HUES6 (cell line): ENCODE measurements at regions not wholly inside any gene's neighbourhood (a gene's known extent, or its start where the extent isn't known, plus 50 kb on each side); places are given as distances from the start of the nearest gene placed in this dataset.

Source experiments
- H3K27ac ChIP-seq: 2 replicates; pipeline ENCODE4 v1.7.0; 2013; ENCODE audit warnings: low read depth, mild to moderate bottlenecking, low read length, inconsistent platforms
- H3K27me3 ChIP-seq: 2 replicates; pipeline ENCODE4 v1.6.1; 2013; ENCODE audit warnings: low read length; ENCODE audit not compliant: control insufficient read depth, insufficient read depth
- H3K36me3 ChIP-seq: 2 replicates; pipeline ENCODE4 v1.6.1; 2013; ENCODE audit warnings: low read length; ENCODE audit not compliant: control insufficient read depth, insufficient read depth
- H3K4me1 ChIP-seq: 2 replicates; pipeline ENCODE4 v1.6.1; 2013; ENCODE audit warnings: low read length; ENCODE audit not compliant: control insufficient read depth, insufficient read depth
- H3K4me3 ChIP-seq: 2 replicates; pipeline ENCODE4 v1.5.1; 2013; ENCODE audit warnings: low read depth, low read length
- H3K9ac ChIP-seq: one replicate; pipeline ENCODE4 v1.6.1; 2013; ENCODE audit warnings: mild to moderate bottlenecking, low read length
- H3K9me3 ChIP-seq: 2 replicates; pipeline ENCODE4 v1.6.1; 2013; ENCODE audit warnings: low read depth, low read length; ENCODE audit not compliant: control insufficient read depth, insufficient read depth

DNA sequence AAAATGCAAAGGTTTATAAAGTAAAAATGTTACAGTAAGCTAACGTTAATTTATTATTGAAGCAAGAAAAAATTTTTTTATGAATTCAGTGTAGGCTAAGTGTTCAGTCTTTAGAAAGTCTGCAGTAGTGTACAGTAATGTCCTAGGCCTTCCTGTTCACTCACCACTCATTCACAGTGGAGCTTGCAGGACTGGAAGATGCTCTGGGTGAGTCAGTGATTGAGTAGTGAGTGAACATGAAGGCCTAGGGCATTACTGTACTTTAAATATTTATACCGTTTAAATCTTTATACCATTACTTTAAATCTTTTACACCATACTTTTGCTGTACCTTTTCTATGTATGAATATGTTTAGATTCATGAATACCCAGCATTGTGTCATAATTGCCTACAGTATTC, 120.3 kb upstream of the SLC38A4 start:
- no peak overlapping the region for H3K27ac ChIP-seq
- H3K9ac ChIP-seq = no peak overlapping the region
- no peaks in the 10 kb centered on the region for H3K36me3 ChIP-seq
- no peaks in the 10 kb centered on the region for H3K9me3 ChIP-seq
- H3K27me3 ChIP-seq = no peaks in the 10 kb centered on the region
- H3K4me3 ChIP-seq = no peak overlapping the region
- no peaks in the 10 kb centered on the region for H3K4me1 ChIP-seq

DNA sequence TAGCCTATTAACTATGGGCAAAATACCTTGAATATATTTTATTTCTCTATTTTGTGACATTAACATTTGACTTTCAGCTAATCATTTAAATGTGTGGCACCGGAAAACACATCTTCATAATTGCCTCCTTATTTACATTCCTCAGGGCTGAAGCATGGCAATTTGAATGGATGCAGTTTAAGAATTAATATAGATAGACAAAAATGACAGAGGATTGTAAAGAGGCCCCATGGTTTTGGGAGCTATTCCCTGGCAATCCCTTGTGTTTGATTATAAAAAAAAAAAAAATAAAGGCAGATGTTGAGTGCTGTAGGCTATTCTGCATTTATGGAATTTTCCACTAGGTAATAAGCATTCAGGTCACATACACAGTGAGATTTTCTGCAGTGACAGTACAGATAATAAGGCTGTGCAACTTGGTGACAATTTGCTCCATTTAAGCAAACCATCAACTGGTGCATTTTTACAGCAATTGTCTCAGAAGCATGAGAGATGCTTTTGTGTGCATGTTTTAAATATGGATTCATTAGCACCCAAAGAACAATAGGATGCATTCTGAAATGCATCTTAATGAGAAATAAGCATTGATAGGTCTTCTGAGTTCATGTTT, 123.2 kb upstream of the SLC38A4 start:
- no peaks in the 10 kb centered on the region for H3K27me3 ChIP-seq
- no peaks in the 10 kb centered on the region for H3K9me3 ChIP-seq
- H3K36me3 ChIP-seq = no peaks in the 10 kb centered on the region
- H3K4me1 ChIP-seq = no peaks in the 10 kb centered on the region
- no peak overlapping the region for H3K9ac ChIP-seq
- H3K27ac ChIP-seq = no peak overlapping the region
- H3K4me3 ChIP-seq = no peak overlapping the region

DNA sequence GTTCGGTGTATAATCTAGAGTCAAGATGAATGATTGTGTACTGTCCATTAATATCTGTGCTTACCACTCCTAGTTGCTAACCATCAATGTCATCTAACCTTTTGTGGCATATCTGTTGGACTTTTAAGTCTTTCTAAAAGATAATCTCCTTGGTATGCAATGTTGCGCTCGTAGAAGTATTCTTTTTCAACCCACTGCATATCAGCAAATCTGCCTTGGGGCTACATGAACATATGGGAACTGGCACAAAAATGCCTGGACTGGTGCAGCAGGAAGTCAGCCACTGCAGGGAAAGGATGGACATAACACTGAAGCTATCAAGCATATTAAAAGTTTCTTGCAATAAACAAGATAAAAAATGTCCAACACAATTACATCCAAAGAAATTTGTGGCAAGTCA, 124.3 kb upstream of the SLC38A4 start:
- H3K9ac ChIP-seq = no peak overlapping the region
- H3K4me3 ChIP-seq = no peak overlapping the region
- H3K27me3 ChIP-seq = no peaks in the 10 kb centered on the region
- H3K27ac ChIP-seq = no peak overlapping the region
- H3K36me3 ChIP-seq = no peaks in the 10 kb centered on the region
- no peaks in the 10 kb centered on the region for H3K4me1 ChIP-seq
- H3K9me3 ChIP-seq = no peaks in the 10 kb centered on the region

DNA sequence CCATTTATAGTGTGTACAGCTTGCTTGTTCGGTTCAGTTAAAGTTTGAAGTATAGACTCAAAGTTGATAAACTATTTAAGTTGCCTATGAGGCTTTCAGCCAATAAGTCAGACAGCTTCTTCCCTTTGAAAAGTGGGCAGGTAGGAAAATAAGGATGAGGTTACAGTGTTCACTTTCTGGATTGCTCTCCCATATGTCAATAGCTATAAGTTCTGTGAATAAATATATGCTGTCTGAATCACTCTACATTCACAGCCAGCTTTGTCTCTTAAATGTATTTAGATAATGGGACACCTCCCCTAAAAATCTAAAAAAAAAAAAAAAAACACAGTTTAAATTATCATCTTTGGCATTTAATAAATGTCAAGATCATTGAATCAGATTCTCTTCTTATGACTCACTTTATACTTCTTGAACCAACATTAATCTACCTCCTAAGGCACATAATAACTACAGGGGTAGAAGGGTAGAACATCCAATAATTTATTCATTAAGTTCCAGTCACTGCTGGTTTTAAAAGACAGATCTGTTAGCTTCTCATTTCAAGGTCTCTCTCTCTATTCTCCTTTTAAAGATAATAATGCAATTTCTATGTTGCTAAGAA, 126.4 kb upstream of the PCED1B start:
- no peaks in the 10 kb centered on the region for H3K27me3 ChIP-seq

DNA sequence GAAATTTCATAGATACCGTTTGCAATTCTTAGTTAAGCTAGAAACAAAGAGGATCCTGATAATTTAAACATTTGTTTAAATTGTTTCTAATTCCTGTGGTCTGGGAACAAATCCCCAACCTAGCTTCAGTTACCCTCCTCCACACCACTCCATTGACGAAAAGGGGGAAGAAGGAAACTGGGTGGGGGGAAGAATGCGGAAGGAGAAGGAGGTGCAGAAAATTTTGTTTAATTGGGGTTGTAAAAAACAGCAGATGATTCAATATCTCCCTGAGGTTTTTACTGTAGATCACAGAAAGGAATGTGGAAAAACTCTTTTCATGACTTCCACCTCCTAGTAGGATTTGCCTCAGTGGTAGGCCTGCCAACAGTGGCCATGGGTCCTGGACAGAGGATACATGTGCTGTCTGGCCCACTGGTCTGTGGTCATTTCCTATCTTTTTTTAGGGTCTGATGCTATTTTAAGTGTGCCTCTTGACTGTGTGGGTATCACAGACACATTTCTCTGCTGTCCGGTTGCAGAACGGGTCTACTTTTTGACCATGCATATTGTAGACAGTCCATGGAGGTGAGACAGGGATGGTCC, 122.9 kb upstream of the PCED1B start:
- H3K36me3 ChIP-seq = no peaks in the 10 kb centered on the region
- H3K27me3 ChIP-seq = no peaks in the 10 kb centered on the region
- H3K4me3 ChIP-seq = no peak overlapping the region
- H3K9ac ChIP-seq = no peak overlapping the region
- H3K27ac ChIP-seq = no peak overlapping the region
- no peaks in the 10 kb centered on the region for H3K9me3 ChIP-seq
- H3K4me1 ChIP-seq = no peaks in the 10 kb centered on the region

More for the DNA sequence above, 126.4 kb upstream of the PCED1B start:
- no peak overlapping the region for H3K4me3 ChIP-seq
- no peaks in the 10 kb centered on the region for H3K9me3 ChIP-seq
- no peaks in the 10 kb centered on the region for H3K4me1 ChIP-seq
- H3K9ac ChIP-seq = no peak overlapping the region
- H3K36me3 ChIP-seq = no peaks in the 10 kb centered on the region
- H3K27ac ChIP-seq = no peak overlapping the region

DNA sequence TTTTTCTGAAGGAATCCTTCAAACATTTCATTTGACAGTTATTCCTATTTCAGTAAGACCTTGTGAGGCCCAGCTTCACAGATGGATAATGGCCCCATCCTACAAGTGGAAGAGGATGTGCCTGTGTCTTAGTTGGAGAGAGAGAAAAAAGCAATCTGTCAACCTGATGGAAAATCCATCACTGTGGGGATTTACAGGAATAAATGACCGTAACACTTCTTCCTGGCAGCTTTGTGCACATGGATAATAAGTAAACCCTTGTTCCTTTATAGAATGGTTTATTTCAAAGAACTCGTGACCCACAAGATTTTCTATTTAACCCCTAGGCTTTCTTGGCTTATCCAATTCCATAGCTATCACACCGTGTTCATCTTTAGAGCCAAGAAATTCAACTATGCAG, 121.4 kb upstream of the PCED1B start:
- H3K9me3 ChIP-seq = no peaks in the 10 kb centered on the region
- H3K4me3 ChIP-seq = no peak overlapping the region
- no peaks in the 10 kb centered on the region for H3K27me3 ChIP-seq
- no peaks in the 10 kb centered on the region for H3K36me3 ChIP-seq
- H3K4me1 ChIP-seq = no peaks in the 10 kb centered on the region
- no peak overlapping the region for H3K9ac ChIP-seq
- H3K27ac ChIP-seq = no peak overlapping the region

DNA sequence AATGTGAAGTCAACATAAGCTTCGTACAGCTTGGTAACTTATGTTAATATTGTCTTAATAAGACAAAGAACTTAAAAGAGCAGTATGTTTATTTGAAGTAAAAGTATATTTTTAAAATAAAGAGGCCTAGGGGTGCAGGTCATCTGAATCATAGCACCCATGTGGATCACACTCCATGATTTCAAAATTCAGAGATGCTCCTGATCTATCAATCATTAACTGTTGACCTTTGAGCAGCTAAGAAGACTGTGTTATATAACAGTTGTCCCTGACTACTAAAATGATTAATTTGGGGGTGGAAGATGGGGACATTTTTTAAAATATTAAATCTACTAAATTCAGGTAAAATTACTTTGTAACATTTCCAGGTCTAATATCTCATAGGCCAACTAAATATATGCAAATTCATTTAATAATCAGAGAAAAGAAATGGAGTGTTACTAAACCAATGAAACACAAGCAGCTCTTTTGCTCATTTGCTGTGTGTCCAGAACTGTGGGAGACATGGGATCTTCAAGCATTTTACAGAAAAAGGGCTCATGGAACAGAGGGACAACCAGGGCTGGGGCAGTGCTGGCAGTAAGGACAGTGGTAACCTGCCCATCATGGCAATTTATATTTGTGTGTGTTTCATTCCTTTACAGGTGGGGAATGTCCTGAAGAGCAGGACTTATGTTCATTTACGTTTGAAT, 120.7 kb upstream of the PCED1B start:
- no peak overlapping the region for H3K27ac ChIP-seq
- no peak overlapping the region for H3K4me3 ChIP-seq
- H3K4me1 ChIP-seq = peaks cover under 1% of the 10 kb centered on the region; the same call in 1 of the 2 replicates
- no peaks in the 10 kb centered on the region for H3K9me3 ChIP-seq
- H3K9ac ChIP-seq = no peak overlapping the region
- H3K27me3 ChIP-seq = no peaks in the 10 kb centered on the region
- no peaks in the 10 kb centered on the region for H3K36me3 ChIP-seq

DNA sequence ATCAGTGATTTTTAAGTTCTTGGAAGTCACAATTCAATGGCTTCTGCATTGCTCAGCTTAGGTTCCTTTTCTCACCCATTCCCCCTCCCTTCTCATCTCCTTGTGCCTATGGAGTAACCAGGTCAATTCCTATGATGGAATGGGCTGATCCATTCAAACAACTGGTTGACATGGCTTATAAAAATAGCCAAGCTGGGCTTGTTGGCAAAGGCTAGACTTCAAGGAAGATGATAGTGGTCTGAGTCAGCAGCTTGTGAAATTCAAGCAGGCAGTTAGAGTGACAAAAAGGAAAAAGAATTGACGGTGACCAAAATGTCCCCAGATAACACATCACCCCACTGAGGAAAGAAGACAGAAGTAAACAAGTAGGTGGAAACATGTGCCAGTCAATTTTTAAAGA, 119.9 kb upstream of the PCED1B start:
- no peak overlapping the region for H3K9ac ChIP-seq
- H3K36me3 ChIP-seq = no peaks in the 10 kb centered on the region
- H3K9me3 ChIP-seq = no peaks in the 10 kb centered on the region
- H3K27ac ChIP-seq = no peak overlapping the region
- no peak overlapping the region for H3K4me3 ChIP-seq
- H3K4me1 ChIP-seq = peaks cover 8% of the 10 kb centered on the region
- no peaks in the 10 kb centered on the region for H3K27me3 ChIP-seq

DNA sequence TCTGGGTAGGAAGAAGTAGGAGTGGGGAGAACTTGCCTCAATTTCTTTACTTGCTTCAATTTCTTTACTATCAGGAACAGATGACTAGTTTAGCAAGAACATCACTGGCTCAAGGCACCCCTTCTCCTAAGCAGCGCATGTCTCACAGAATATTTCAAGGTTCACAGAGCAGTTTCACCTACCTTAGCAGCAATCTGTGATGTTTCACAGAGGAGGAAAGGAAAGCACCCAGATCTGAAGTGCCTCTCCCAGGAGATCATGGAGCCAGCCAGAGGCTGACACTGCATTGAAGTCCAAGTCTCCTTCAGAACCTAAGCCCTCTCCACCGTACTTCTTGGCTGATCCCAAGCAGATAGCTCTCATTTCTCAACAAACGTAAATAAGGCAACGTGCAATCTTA, 118.7 kb upstream of the PCED1B start:
- Histone ChIP-seq H3K4me3 (no peak overlapping the region), H3K36me3 (no peaks in the 10 kb centered on the region), H3K27me3 (no peaks in the 10 kb centered on the region), H3K27ac (no peak overlapping the region), H3K9me3 (no peaks in the 10 kb centered on the region), H3K4me1 (peaks cover 20% of the 10 kb centered on the region), H3K9ac (no peak overlapping the region)

DNA sequence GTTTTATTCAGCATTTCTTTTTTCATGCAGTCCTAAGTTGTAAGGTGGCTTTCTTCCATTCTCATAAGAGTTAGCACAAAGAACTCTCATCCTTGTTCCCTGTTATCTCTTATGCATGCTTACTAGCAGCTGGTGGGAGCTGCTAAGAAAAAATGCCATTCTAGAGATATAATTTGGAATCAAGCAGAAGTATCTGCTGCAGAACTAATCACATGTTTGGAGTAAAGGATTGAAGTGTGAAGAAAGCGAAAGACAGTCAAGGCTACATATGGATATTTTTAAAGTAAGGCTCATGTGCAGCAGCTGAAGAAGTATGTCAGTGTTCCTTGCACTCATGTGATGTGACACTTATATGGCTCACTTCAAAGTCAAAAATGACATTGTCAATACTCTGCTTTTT, 116.2 kb upstream of the PCED1B start:
- no peaks in the 10 kb centered on the region for H3K36me3 ChIP-seq
- H3K4me1 ChIP-seq = peaks cover 23% of the 10 kb centered on the region
- H3K27ac ChIP-seq = no peak overlapping the region

More for the DNA sequence above, 116.2 kb upstream of the PCED1B start:
- Histone ChIP-seq H3K27me3 (no peaks in the 10 kb centered on the region), H3K4me3 (no peak overlapping the region), H3K9ac (no peak overlapping the region), H3K9me3 (no peaks in the 10 kb centered on the region)
